SK-N-MC (cell line): ENCODE measurements at regions not wholly inside any gene's neighbourhood (a gene's known extent, or its start where the extent isn't known, plus 50 kb on each side); places are given as distances from the start of the nearest gene placed in this dataset.

Experiments
- EZH2 ChIP-seq: fragments of 200-600 bp; sonication (generic); IDR thresholded peaks from one replicate; pipeline ENCODE4 v1.6.1; 2017; ENCODE audit warnings: antibody characterized with exemption
- FOXP2 ChIP-seq: optimal IDR thresholded peaks from 2 replicates; pipeline ENCODE3; 2011; ENCODE audit warnings: mild to moderate bottlenecking, moderate library complexity; ENCODE audit not compliant: insufficient read depth; ENCODE audit errors: extremely low read length, control extremely low read depth
- POLR2AphosphoS5 ChIP-seq: IDR thresholded peaks from 2 replicates; pipeline ENCODE4 v1.6.1; 2012; ENCODE audit warnings: mild to moderate bottlenecking, low read depth, low read length, borderline replicate concordance

DNA sequence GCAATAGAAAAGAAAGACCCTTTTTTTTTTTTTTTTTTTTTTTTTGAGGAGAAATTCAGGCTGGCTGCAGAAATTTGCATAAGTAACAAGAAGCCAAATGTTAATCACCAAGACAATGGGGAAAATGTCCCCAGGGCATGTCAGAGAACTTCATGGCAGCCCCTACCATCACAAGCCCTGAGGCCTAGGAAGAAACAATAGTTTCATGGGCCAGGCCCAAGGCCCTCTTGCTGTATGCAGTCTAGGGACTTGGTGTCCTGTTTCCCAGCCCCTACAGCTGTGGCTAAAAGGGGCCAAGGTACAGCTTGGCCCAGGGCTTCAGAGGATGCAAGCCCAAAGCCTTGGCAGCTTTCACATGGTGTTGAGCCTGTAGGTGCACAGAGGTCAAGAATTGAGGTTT, 88.4 kb upstream of the TPP2 start:
- no peak for TF ChIP-seq POLR2AphosphoS5
- no peak for TF ChIP-seq EZH2
- no peak for TF ChIP-seq FOXP2
